Esophagus muscularis mucosa (tissue), 3 donors: ENCODE measurements at regions not wholly inside any gene's neighbourhood (a gene's known extent, or its start where the extent isn't known, plus 50 kb on each side); places are given as distances from the start of the nearest gene placed in this dataset.

ENCODE experiments used
- CTCF ChIP-seq, 3 experiments: fragments of 200-600 bp in 2 of 3; fragments of 450-650 bp in 1 of 3; sonication (generic) in 2 of 3; IDR thresholded peaks; one replicate each; pipeline ENCODE4 v1.5.1; 2017 to 2019; ENCODE audit warnings: antibody characterized with exemption in 3 of 3, mild to moderate bottlenecking in 2 of 3, moderate library complexity in 1 of 3
- POLR2A ChIP-seq: fragments of 450-650 bp; IDR thresholded peaks from one replicate; pipeline ENCODE4 v1.6.1; 2017; ENCODE audit warnings: antibody characterized with exemption, moderate library complexity, mild to moderate bottlenecking, low read depth

- TF ChIP-seq CTCF (IDR thresholded peaks at IDR 0.05) (no peak), POLR2A (no peak)
Observed at GRCh38 chr13:87536899-87537298, 134.3 kb upstream of the SLITRK5 start.
